ENCODE measurements at regions not wholly inside any gene's neighbourhood (a gene's known extent, or its start where the extent isn't known, plus 50 kb on each side); places are given as distances from the start of the nearest gene placed in this dataset.

DNA sequence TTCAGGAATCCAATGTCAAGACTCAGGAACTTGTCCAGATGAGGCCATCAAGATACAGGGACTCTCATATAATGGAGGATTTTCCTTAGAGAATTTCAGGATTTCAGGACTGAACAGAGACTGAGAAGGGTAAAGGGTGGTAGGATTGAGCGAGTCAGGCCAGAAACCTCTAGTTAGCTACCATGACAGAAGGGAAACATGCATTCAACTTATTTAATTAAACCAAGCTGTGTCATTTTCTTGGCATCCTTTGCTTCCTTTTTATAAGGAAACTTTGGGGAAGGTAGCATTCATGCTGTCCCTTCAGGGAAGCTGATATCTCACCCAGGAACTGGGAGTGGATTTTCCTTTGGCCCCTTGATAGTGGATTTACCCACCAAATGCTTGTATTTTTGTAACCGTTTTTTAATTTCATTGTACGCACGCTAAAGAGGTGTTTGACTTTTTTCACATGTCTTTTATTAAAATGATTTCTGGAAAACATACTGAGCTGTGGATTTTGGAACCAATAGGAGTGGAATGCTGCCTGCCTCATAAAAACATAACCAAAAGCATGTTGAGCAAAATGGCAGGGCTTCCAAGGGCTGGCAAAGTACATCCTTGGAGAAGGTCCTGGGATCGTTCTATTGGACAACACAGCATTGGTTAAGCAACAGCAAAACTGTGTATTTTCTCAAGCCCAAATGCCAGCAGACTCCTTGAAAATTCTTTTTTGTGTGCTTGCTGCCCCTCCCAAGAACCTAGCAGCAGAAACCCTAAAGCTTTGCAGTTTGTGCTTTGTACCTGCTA, 104.5 kb downstream of the CXCL12 start (continued):
- TF ChIP-seq RFX5 (IDR thresholded peaks at IDR 0.05; ENCODE audit: borderline replicate concordance, low read depth, low read length) (no peak), EZH2 (IDR thresholded peaks at IDR 0.05; ENCODE audit: low read depth, low read length, severe bottlenecking) (no peak), POU5F1 (IDR thresholded peaks at IDR 0.05; ENCODE audit: low read depth, low read length) (no peak), HDAC6 (IDR thresholded peaks at IDR 0.05; ENCODE audit: low read depth, low read length) (no peak), RBBP5 (IDR thresholded peaks at IDR 0.05; ENCODE audit: borderline replicate concordance, low read depth, low read length) (no peak), YY1 (IDR thresholded peaks at IDR 0.05; ENCODE audit: low read depth, low read length) (no peak)

Measured in H1 (cell line).